OCI-LY3 (cell line): ENCODE measurements at regions not wholly inside any gene's neighbourhood (a gene's known extent, or its start where the extent isn't known, plus 50 kb on each side); places are given as distances from the start of the nearest gene placed in this dataset.

Experiments used
- H2AFZ ChIP-seq: fragments of 200-600, 300-600 bp; shearing (Covaris generic); 2 replicates; pipeline ENCODE4 v1.6.0; 2014; ENCODE audit warnings: antibody characterized with exemption, low read depth, low read length
- H3K27ac ChIP-seq: fragments of 200-600, 300-600 bp; sonication (generic); 2 replicates; pipeline ENCODE4 v1.5.1; 2014; ENCODE audit warnings: mild to moderate bottlenecking, low read length, moderate library complexity, mixed read lengths
- H3K27me3 ChIP-seq: fragments of 200-600, 300-600 bp; sonication (generic); 2 replicates; pipeline ENCODE4 v1.6.1; 2014; ENCODE audit warnings: low read depth, low read length, mixed read lengths
- H3K36me3 ChIP-seq: fragments of 200-600, 300-600 bp; sonication (generic); replicated peaks from 2 replicates; pipeline ENCODE3; 2014; ENCODE audit warnings: low read depth, low read length, mixed read lengths
- H3K4me1 ChIP-seq: fragments of 300-600, 200-600 bp; sonication (generic); 2 replicates; pipeline ENCODE4 v1.6.1; 2014; ENCODE audit warnings: low read length, mixed read lengths
- H3K4me2 ChIP-seq: fragments of 200-600, 300-600 bp; sonication (generic); 2 replicates; pipeline ENCODE4 v1.6.1; 2014; ENCODE audit warnings: low read length, mixed read lengths
- H3K4me3 ChIP-seq: fragments of 300-600, 200-600 bp; sonication (generic); 2 replicates; pipeline ENCODE4 v1.5.1; 2014; ENCODE audit warnings: antibody characterized with exemption, mild to moderate bottlenecking, low read length, moderate library complexity
- H3K79me2 ChIP-seq: fragments of 300-600, 200-600 bp; shearing (Covaris generic); 2 replicates; pipeline ENCODE4 v1.6.1; 2014; ENCODE audit warnings: mild to moderate bottlenecking, low read length, mixed read lengths
- H3K9ac ChIP-seq: fragments of 300-600, 200-600 bp; shearing (Covaris generic); 2 replicates; pipeline ENCODE4 v1.6.0; 2014; ENCODE audit warnings: mild to moderate bottlenecking, low read length, moderate library complexity
- H3K9me3 ChIP-seq: fragments of 200-600, 300-600 bp; shearing (Covaris generic); 2 replicates; pipeline ENCODE4 v1.6.1; 2014; ENCODE audit warnings: low read length, mixed read lengths; ENCODE audit not compliant: insufficient read depth
- H4K20me1 ChIP-seq: fragments of 200-600, 300-600 bp; sonication (generic); 2 replicates; pipeline ENCODE4 v1.6.1; 2016; ENCODE audit warnings: low read length, mixed read lengths; ENCODE audit not compliant: insufficient read depth
- EZH2phosphoT487 ChIP-seq: fragments of 200-600 bp; shearing (Covaris generic); IDR thresholded peaks from 2 replicates; pipeline ENCODE4 v1.6.1; 2018; ENCODE audit warnings: antibody characterized with exemption, mixed run types, low read depth
- TF ChIP-seq, protein P1 (sequence below): fragments of 200-600, 300-600 bp; sonication (generic); IDR thresholded peaks from 2 replicates; pipeline ENCODE4 v1.5.1; 2014; ENCODE audit warnings: antibody characterized with exemption, low read length, low read depth

DNA sequence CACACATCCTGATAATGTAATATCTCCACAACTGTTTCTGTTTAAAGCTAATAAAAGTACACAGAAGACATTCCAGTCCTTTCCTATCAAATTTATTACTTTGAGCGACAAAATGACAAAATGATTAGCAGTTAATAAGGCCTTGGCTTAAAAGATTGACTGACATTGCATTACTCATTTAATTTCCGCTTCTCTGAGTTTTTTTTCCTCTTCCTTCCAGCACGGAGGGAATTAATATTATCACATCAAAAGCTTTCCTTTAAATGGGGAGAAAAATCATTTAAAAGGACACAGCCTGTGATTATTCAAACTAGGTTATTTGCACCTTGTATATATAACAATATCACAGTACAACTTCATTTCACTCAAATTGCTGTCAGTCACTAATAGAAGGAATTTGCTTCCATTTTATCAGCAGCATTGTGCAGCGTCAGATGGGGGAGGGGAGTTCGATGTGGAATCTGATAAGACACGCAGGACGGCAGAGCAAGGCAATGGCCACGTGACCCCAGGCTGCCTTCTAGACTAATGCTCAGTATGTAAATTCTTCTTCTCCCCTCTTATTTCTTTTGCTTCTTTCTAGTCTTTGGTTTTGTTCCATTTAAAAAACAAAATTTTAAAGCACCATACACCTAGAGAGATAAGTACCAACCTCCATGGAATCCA, 400.5 kb downstream of the IRX1 start:
- no peak overlapping the region for H3K27ac ChIP-seq
- H3K36me3 ChIP-seq, result no peaks in the 10 kb centered on the region
- H3K9me3 ChIP-seq, result no peaks in the 10 kb centered on the region
- H3K4me1 ChIP-seq, result no peaks in the 10 kb centered on the region
- no peaks in the 10 kb centered on the region for H3K79me2 ChIP-seq
- no peak overlapping the region for H2AFZ ChIP-seq
- H3K4me3 ChIP-seq, result no peak overlapping the region
- H3K4me2 ChIP-seq, result no peak overlapping the region
- no peaks in the 10 kb centered on the region for H3K27me3 ChIP-seq
- TF ChIP-seq EZH2phosphoT487, result no peak
- TF ChIP-seq, protein P1, sequence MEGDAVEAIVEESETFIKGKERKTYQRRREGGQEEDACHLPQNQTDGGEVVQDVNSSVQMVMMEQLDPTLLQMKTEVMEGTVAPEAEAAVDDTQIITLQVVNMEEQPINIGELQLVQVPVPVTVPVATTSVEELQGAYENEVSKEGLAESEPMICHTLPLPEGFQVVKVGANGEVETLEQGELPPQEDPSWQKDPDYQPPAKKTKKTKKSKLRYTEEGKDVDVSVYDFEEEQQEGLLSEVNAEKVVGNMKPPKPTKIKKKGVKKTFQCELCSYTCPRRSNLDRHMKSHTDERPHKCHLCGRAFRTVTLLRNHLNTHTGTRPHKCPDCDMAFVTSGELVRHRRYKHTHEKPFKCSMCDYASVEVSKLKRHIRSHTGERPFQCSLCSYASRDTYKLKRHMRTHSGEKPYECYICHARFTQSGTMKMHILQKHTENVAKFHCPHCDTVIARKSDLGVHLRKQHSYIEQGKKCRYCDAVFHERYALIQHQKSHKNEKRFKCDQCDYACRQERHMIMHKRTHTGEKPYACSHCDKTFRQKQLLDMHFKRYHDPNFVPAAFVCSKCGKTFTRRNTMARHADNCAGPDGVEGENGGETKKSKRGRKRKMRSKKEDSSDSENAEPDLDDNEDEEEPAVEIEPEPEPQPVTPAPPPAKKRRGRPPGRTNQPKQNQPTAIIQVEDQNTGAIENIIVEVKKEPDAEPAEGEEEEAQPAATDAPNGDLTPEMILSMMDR, result no peak
- no peaks in the 10 kb centered on the region for H4K20me1 ChIP-seq
- H3K9ac ChIP-seq, result no peak overlapping the region

DNA sequence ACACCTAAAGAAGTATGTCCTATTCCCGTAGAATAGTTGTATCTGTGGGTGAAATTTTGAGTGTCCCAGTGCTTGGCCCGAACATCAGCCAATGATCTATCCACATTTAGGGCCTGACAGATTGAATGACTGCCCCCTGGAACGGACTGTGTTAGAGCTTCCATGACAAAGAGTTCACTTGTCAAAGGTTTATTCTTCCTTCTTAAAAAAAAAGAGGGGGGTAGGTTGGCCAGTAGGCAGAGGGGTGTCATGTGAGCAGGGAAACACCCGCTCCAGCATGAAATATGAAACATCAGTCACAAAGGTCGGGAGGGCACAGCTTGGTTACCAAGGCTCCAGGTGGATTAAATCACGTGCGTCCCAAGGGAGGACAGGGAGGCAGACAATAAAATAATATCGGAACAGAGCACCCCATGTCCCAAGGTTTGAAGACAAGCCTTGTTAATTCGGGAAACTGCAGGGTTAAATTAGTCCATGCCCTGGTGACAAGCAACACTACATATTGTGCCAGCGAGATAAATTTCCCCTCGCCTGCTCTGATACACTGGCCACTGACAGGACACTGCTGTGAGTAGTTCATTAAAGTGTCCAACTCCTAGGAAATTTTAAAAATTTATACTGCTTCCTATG, 401.2 kb downstream of the IRX1 start:
- Histone ChIP-seq H4K20me1 (no peaks in the 10 kb centered on the region), H3K4me1 (no peaks in the 10 kb centered on the region), H3K9ac (no peak overlapping the region), H3K27ac (no peak overlapping the region), H2AFZ (no peak overlapping the region), H3K4me2 (no peak overlapping the region), H3K9me3 (no peaks in the 10 kb centered on the region), H3K36me3 (no peaks in the 10 kb centered on the region), H3K79me2 (no peaks in the 10 kb centered on the region), H3K4me3 (no peak overlapping the region), H3K27me3 (no peaks in the 10 kb centered on the region)
- no peak for TF ChIP-seq EZH2phosphoT487
- TF ChIP-seq, protein P1, result no peak

DNA sequence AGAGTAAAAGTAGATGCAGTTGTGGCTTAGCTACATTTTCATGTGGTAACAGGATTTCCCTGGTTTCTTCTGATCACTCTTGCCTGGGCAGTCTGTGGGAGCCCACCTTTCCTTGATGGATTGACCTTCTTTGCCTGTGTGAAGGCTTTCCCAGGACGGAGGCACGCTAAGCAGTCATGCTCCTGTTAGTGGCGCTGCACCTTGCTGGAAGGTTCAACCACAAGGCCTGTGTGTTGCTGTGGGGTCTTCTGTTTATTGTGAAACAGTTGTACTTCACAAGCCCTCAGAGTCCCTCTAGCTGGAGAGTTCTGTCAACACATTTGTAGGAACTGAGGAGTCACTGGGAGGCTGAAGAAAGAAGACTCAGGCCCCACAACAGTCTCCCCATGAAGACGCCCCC, 402.0 kb downstream of the IRX1 start:
- H3K9ac ChIP-seq, result no peak overlapping the region
- no peak overlapping the region for H3K4me3 ChIP-seq
- no peaks in the 10 kb centered on the region for H3K27me3 ChIP-seq
- no peaks in the 10 kb centered on the region for H3K4me1 ChIP-seq
- TF ChIP-seq EZH2phosphoT487, result no peak
- TF ChIP-seq, protein P1, result no peak
- H4K20me1 ChIP-seq, result no peaks in the 10 kb centered on the region
- H3K79me2 ChIP-seq, result no peaks in the 10 kb centered on the region
- H3K36me3 ChIP-seq, result no peaks in the 10 kb centered on the region
- no peak overlapping the region for H3K4me2 ChIP-seq
- no peaks in the 10 kb centered on the region for H3K9me3 ChIP-seq
- no peak overlapping the region for H3K27ac ChIP-seq
- no peak overlapping the region for H2AFZ ChIP-seq

DNA sequence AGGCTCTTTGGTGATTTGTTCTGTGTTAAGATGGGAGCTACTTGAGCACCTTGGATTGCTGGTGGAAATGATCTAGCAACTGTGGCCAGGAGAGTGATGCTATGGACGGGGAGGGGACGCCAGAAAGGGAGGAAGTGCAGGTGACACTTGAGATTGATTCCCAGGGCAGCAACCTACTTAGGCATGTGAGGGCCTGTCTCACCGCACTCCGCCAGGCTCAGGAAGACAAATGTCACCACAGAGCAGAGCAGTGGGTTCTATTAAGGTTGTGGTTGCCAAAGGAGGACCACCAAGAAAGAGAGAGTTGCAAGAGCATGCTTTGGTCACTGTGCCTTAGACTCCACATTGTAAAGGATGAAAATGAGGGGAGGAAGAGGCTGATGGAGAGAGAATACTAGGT, 404.3 kb downstream of the IRX1 start:
- TF ChIP-seq, protein P1, result no peak
- no peak for TF ChIP-seq EZH2phosphoT487
- Histone ChIP-seq H3K4me2 (no peak overlapping the region), H3K27me3 (no peaks in the 10 kb centered on the region), H4K20me1 (no peaks in the 10 kb centered on the region), H3K9ac (no peak overlapping the region), H3K9me3 (no peaks in the 10 kb centered on the region), H3K27ac (no peak overlapping the region), H3K79me2 (no peaks in the 10 kb centered on the region), H2AFZ (no peak overlapping the region), H3K4me1 (no peaks in the 10 kb centered on the region), H3K4me3 (no peak overlapping the region), H3K36me3 (no peaks in the 10 kb centered on the region)
